Upper lobe of left lung (tissue), 6 donors: ENCODE measurements at regions not wholly inside any gene's neighbourhood (a gene's known extent, or its start where the extent isn't known, plus 50 kb on each side); places are given as distances from the start of the nearest gene placed in this dataset.
A peak's percentile ranks its signal among the peaks of the same experiment; 100 is the strongest.

Experiments
- ATAC-seq, 2 donors: fragments of 200-7000 bp; cut with Tn5 transposase; one replicate each; pipeline ENCODE4 v1.9.1; 2022; ENCODE audit warnings: mild to moderate bottlenecking in 2 of 2, moderate library complexity in 2 of 2; ENCODE audit not compliant: low FRiP score in 2 of 2
- DNase-seq, 2 donors: peaks; one replicate each; pipeline ENCODE4 v3.0.0-alpha.2; 2019 to 2020
- H3K27ac ChIP-seq, 4 donors: fragments of 200-600 bp; sonication (generic); one replicate each; pipeline ENCODE4 v1.5.1; 2016 to 2019
- H3K27me3 ChIP-seq, 4 donors: fragments of 200-600 bp; sonication (generic); one replicate each; pipeline ENCODE4 v1.5.1; 2017 to 2019
- H3K36me3 ChIP-seq, 4 donors: fragments of 200-600 bp; sonication (generic); one replicate each; pipeline ENCODE4 v1.5.1; 2016 to 2019
- H3K4me1 ChIP-seq, 4 donors: fragments of 200-600 bp; sonication (generic); one replicate each; pipeline ENCODE4 v1.5.1; 2018 to 2019
- H3K4me3 ChIP-seq, 4 donors: fragments of 200-600 bp; sonication (generic); one replicate each; pipeline ENCODE4 v1.5.1; 2017 to 2019; ENCODE audit warnings: mild to moderate bottlenecking in 2 of 4, moderate library complexity in 1 of 4
- H3K9me3 ChIP-seq, 4 donors: fragments of 200-600 bp; sonication (generic); one replicate each; pipeline ENCODE4 v1.5.1; 2018 to 2019
- CTCF ChIP-seq, 6 experiments: fragments of 450-650 bp in 4 of 6; fragments of 200-600 bp in 2 of 6; sonication (generic) in 2 of 6; IDR thresholded peaks; one replicate each; pipeline ENCODE4 v1.5.1; 2016 to 2019; ENCODE audit warnings: antibody characterized with exemption in 6 of 6
- EP300 ChIP-seq, 4 donors: sonication (generic); formaldehyde crosslinking; IDR thresholded peaks; one replicate each; pipeline ENCODE4 v1.5.1; 2017; ENCODE audit warnings: antibody characterized with exemption in 4 of 4, control low read depth in 2 of 4
- POLR2A ChIP-seq, 4 donors: fragments of 450-650 bp; IDR thresholded peaks; one replicate each; pipeline ENCODE4 v1.5.1; 2016 to 2017; ENCODE audit warnings: antibody characterized with exemption in 4 of 4, mild to moderate bottlenecking in 2 of 4
- POLR2AphosphoS5 ChIP-seq, 2 donors: sonication (generic); formaldehyde crosslinking; IDR thresholded peaks; one replicate each; pipeline ENCODE4 v1.5.1; 2017; ENCODE audit warnings: antibody characterized with exemption in 2 of 2
- WGBS, 2 donors: methylation state at CpG; one replicate each; pipeline ENCODE4 v1.1.5; 2017 to 2018; 5-methylcytosine and 5-hydroxymethylcytosine counted together
- donor health status: DM: no; HTN: no; CAD: no; lungs with moderate emphysema.
- donor health status: DM: no; HTN: yes; CAD: no; lungs with severe emphysema.

DNA sequence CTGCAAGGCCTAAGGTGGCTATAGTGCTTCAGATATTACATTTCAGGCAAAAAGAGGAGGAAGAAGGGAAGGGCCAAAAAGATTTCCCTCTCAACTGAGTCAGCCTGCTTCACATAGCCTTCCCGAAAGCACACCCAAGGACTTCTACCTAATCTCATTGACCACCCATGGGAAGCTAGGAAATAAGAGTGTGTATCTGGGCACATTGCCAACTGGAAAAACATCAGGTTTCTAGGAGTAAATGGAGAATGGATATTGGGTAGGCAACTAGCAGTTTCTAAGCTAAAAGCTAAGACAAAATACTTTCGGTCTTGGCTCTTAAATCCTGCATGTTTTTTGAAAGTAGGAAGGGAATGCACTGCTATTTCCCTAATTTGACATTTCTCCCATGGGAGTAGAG, 221.7 kb upstream of the GRIP1 start:
- Histone ChIP-seq H3K36me3 (no peaks in the 10 kb centered on the region), H3K4me1 (peaks cover 0 to 4% (median 0%) of the 10 kb centered on the region in 4 donors), H3K9me3 (no peaks in the 10 kb centered on the region), H3K27ac (no peak overlapping the region), H3K27me3 (no peaks in the 10 kb centered on the region), H3K4me3 (no peak overlapping the region)
- TF ChIP-seq POLR2AphosphoS5 (IDR thresholded peaks at IDR 0.05) (no peak), CTCF (IDR thresholded peaks at IDR 0.05) (no peak), POLR2A (IDR thresholded peaks at IDR 0.05) (no peak), EP300 (IDR thresholded peaks at IDR 0.05) (no peak)
- WGBS, 2 donors = 69 to 73% methylated on average over 2 of the region's 2 CpGs
- no peak for ATAC-seq
- DNase-seq = no peak

DNA sequence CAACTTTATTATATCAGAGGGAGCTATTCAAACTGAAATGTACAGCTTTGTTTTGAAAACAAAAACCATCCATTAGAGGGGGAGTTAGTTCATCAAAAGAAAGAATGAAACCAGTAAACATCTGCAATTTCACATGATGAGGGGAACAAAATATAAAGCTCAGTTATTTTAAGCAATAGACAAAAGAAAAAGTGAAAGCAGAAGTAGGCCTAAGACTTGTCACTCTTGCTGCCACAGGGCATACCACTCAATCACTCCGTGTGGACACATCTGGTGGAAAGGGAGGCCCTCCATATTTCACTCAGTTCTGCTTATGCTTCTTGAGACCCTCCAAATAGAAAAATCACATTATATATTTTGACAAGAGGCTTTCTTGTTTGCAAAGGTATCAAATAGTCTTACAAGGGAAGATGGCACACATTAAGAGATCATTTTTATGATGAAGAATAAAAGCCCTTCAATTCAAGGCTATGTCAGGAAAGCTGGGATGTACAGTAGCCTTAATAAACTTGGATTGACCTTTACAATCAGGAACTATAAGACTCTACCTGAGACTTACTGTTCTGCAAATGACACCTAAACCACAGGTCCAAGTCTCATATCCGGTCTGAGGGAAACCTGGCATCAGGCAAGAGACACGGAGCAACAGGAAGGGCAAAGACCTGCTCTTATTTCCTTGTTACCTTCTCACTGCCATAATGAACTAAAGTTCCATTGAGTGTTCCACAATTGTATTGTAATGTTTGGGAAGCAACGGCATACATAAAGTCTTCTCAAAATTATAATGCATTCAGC, 222.5 kb upstream of the GRIP1 start:
- peaks cover 0 to 4% (median 0%) of the 10 kb centered on the region in 4 donors for H3K4me1 ChIP-seq
- TF ChIP-seq POLR2AphosphoS5 (IDR thresholded peaks at IDR 0.05) = no peak
- TF ChIP-seq EP300 (IDR thresholded peaks at IDR 0.05) = no peak
- TF ChIP-seq CTCF (IDR thresholded peaks at IDR 0.05) = no peak
- no peak for TF ChIP-seq POLR2A (IDR thresholded peaks at IDR 0.05)
- DNase-seq (no peak), ATAC-seq (peak in 1 of 2 donors; percentile 43)
- no peaks in the 10 kb centered on the region for H3K27me3 ChIP-seq
- WGBS, 2 donors = 59 to 63% methylated on average over 4 of the region's 4 CpGs
- no peak overlapping the region for H3K4me3 ChIP-seq
- H3K36me3 ChIP-seq = no peaks in the 10 kb centered on the region
- no peak overlapping the region for H3K27ac ChIP-seq
- no peaks in the 10 kb centered on the region for H3K9me3 ChIP-seq

DNA sequence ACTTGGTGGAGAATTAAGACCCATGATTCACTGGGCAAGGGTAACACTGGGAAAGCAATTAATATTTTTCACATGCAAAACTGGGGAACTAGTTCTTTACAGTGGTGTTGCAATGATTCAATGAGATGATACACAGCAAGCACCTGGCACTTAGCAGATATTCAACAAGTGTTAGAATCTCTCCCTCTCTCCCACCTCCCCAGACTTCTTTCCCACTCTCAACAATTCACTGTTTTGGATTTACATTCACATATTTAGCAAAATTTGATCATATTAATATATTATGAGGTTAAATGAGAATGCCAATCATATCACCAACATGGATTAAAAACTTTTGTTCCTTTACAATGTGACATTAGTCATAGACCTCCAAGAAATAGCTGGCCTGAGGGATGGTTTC, 223.1 kb upstream of the GRIP1 start:
- DNase-seq (no peak), ATAC-seq (no peak)
- TF ChIP-seq POLR2AphosphoS5 (IDR thresholded peaks at IDR 0.05) (no peak), CTCF (IDR thresholded peaks at IDR 0.05) (no peak), POLR2A (IDR thresholded peaks at IDR 0.05) (no peak), EP300 (IDR thresholded peaks at IDR 0.05) (no peak)
- Histone ChIP-seq H3K27me3 (no peaks in the 10 kb centered on the region), H3K4me1 (peaks cover 0 to 4% (median 0%) of the 10 kb centered on the region in 4 donors), H3K36me3 (no peaks in the 10 kb centered on the region), H3K27ac (no peak overlapping the region), H3K4me3 (no peak overlapping the region), H3K9me3 (no peaks in the 10 kb centered on the region)

DNA sequence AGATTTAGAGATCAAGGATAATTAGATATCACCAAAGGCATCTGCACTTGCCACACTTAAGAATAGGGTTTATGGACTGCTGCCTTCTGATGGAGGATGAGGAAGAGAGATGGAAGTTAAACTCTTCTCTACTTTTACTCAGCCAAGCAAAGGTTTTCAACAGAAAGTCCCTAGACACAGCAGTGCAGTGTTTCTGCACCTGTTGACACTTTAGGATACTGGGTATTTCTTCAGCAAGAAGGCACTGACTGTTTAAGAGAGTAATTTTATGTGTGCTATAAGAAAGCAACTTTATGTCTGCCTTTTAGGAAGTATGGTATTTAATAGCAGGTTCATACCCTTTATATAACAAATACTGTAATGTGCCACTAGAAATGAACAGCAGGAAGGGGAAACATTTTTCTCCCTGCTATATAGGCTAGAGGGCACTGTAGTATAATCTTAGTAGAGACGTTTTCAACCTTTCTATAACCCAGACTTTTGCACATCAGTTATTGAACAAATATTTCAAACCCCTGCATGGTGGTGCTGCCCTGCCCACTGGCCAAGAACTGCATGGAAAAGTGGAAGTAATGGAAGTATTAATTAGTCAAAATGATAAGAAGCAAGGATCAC, 225.0 kb upstream of the GRIP1 start:
- TF ChIP-seq POLR2AphosphoS5 (IDR thresholded peaks at IDR 0.05) = no peak
- TF ChIP-seq POLR2A (IDR thresholded peaks at IDR 0.05) = no peak
- no peak for TF ChIP-seq EP300 (IDR thresholded peaks at IDR 0.05)
- TF ChIP-seq CTCF (IDR thresholded peaks at IDR 0.05) = no peak
- WGBS, 2 donors = 8 to 27% methylated on average over 1 of the region's 1 CpG
- no peak overlapping the region for H3K27ac ChIP-seq
- H3K4me3 ChIP-seq = no peak overlapping the region
- no peaks in the 10 kb centered on the region for H3K27me3 ChIP-seq
- no peaks in the 10 kb centered on the region for H3K36me3 ChIP-seq
- peaks cover 0 to 4% (median 0%) of the 10 kb centered on the region in 4 donors for H3K4me1 ChIP-seq
- H3K9me3 ChIP-seq = no peaks in the 10 kb centered on the region
- DNase-seq (no peak), ATAC-seq (no peak)
